ENCODE measurements at regions not wholly inside any gene's neighbourhood (a gene's known extent, or its start where the extent isn't known, plus 50 kb on each side); places are given as distances from the start of the nearest gene placed in this dataset.

- Mint-ChIP-seq H3K27ac (no peak overlapping the region), H3K36me3 (no peaks in the 10 kb centered on the region), H3K9me3 (no peaks in the 10 kb centered on the region), H3K4me3 (no peak overlapping the region), H3K27me3 (ENCODE audit: insufficient read depth, low read depth) (peaks cover 2% of the 10 kb centered on the region), H3K4me1 (peaks cover 3% of the 10 kb centered on the region)
- no peak overlapping the region for H3K27ac ChIP-seq
- H3K4me2 ChIP-seq = no peak overlapping the region
- no peaks in the 10 kb centered on the region for H3K79me2 ChIP-seq (ENCODE audit: low read depth)
- TF ChIP-seq EZH2phosphoT487 (IDR thresholded peaks at IDR 0.05) = no peak
- no peak overlapping the region for H3K4me3 ChIP-seq
- H3K27me3 ChIP-seq = no peaks in the 10 kb centered on the region
- no peak overlapping the region for H3K9ac ChIP-seq
- H3K9me3 ChIP-seq (ENCODE audit: low read depth) = no peaks in the 10 kb centered on the region
- H3K36me3 ChIP-seq = no peaks in the 10 kb centered on the region
- H3F3A ChIP-seq (ENCODE audit: low read depth) = no peaks in the 10 kb centered on the region
- H2AFZ ChIP-seq (replicated peaks) = no peak overlapping the region
- no peaks in the 10 kb centered on the region for H4K20me1 ChIP-seq (ENCODE audit: low read depth)
- no peaks in the 10 kb centered on the region for H3K4me1 ChIP-seq
- DNase-seq (ENCODE audit: low spot score) = no peak
These were observed 53.1 kb upstream of the GIMD1 start for GRCh38 chr4:106421441-106422296.

- no peak overlapping the region for H3K27ac ChIP-seq
- Mint-ChIP-seq H3K27me3 (ENCODE audit: insufficient read depth, low read depth) (peaks cover 4% of the 10 kb centered on the region), H3K4me1 (peaks cover 3% of the 10 kb centered on the region), H3K27ac (no peak overlapping the region), H3K36me3 (no peaks in the 10 kb centered on the region), H3K9me3 (no peaks in the 10 kb centered on the region), H3K4me3 (no peak overlapping the region)
- no peaks in the 10 kb centered on the region for H3K27me3 ChIP-seq
- no peaks in the 10 kb centered on the region for H3K9me3 ChIP-seq (ENCODE audit: low read depth)
- H3K9ac ChIP-seq = no peak overlapping the region
- H3K4me1 ChIP-seq = no peaks in the 10 kb centered on the region
- no peaks in the 10 kb centered on the region for H3K36me3 ChIP-seq
- peak overlapping the region; percentile 64 for H2AFZ ChIP-seq (replicated peaks)
- no peak overlapping the region for H3K4me3 ChIP-seq
- H3K79me2 ChIP-seq (ENCODE audit: low read depth) = no peaks in the 10 kb centered on the region
- TF ChIP-seq EZH2 (IDR thresholded peaks at IDR 0.05) (no peak), EZH2phosphoT487 (IDR thresholded peaks at IDR 0.05) (no peak), CTCF (IDR thresholded peaks at IDR 0.05) (no peak)
- DNase-seq (ENCODE audit: low spot score) = no peak
- H4K20me1 ChIP-seq (ENCODE audit: low read depth) = no peaks in the 10 kb centered on the region
- H3F3A ChIP-seq (ENCODE audit: low read depth) = no peaks in the 10 kb centered on the region
- no peak overlapping the region for H3K4me2 ChIP-seq
These were observed 49.9 kb upstream of the GIMD1 start for GRCh38 chr4:106418444-106418843.

Data from neural progenitor cell (in vitro differentiated cells).